Breast epithelium (tissue), 4 donors: ENCODE measurements at regions not wholly inside any gene's neighbourhood (a gene's known extent, or its start where the extent isn't known, plus 50 kb on each side); places are given as distances from the start of the nearest gene placed in this dataset.

Source experiments
- DNase-seq, 2 donors: peaks; one replicate each; pipeline ENCODE4 v3.0.0-alpha.2; 2019; ENCODE audit warnings: low spot score in 2 of 2
- H3K27ac ChIP-seq, 2 donors: fragments of 200-600 bp; sonication (generic) in 1 of 2; one replicate each; pipeline ENCODE4 v1.5.1; 2016 to 2019; ENCODE audit warnings: mild to moderate bottlenecking in 1 of 2
- H3K27me3 ChIP-seq, 2 donors: fragments of 200-600 bp; sonication (generic) in 1 of 2; one replicate each; pipeline versions ENCODE4 v1.5.1 to v1.6.0; 2017 to 2019; ENCODE audit warnings: control low read depth in 1 of 2, mild to moderate bottlenecking in 1 of 2
- H3K36me3 ChIP-seq: fragments of 200-600 bp; one replicate; pipeline ENCODE4 v1.5.1; 2019
- H3K4me1 ChIP-seq, 2 donors: fragments of 200-600 bp; sonication (generic); one replicate each; pipeline ENCODE4 v1.5.1; 2016 to 2019; ENCODE audit warnings: control low read depth in 1 of 2
- H3K4me3 ChIP-seq, 3 donors: fragments of 200-600 bp; sonication (generic); 1 replicate in 2 of 3; 2 replicates in 1 of 3; pipeline ENCODE4 v1.5.1; 2016 to 2019; ENCODE audit warnings: mild to moderate bottlenecking in 3 of 3, moderate library complexity in 2 of 3
- H3K9me3 ChIP-seq, 2 donors: fragments of 200-600 bp; sonication (generic) in 1 of 2; one replicate each; pipeline ENCODE4 v1.5.1; 2016 to 2019; ENCODE audit warnings: control low read depth in 1 of 2
- POLR2A ChIP-seq: fragments of 450-650 bp; IDR thresholded peaks from one replicate; pipeline ENCODE4 v1.6.1; 2016; ENCODE audit warnings: antibody characterized with exemption, mild to moderate bottlenecking, moderate library complexity
- POLR2AphosphoS5 ChIP-seq, 3 donors: sonication (generic); formaldehyde crosslinking; IDR thresholded peaks; one replicate each; pipeline ENCODE4 v1.6.1; 2017; ENCODE audit warnings: antibody characterized with exemption in 3 of 3
- intact Hi-C: fragments of 100-400 bp; cut with DNase I; formaldehyde crosslinking; loops from one replicate; pipeline ENCODE4 v1.15.1; 2023; ENCODE audit warnings: low total_unique reads
- TF ChIP-seq, protein P1 (sequence below), 3 donors: fragments of 450-650 bp; IDR thresholded peaks; one replicate each; pipeline ENCODE4 v1.5.1; 2016 to 2017; ENCODE audit warnings: antibody characterized with exemption in 3 of 3, mild to moderate bottlenecking in 3 of 3, moderate library complexity in 3 of 3

DNA sequence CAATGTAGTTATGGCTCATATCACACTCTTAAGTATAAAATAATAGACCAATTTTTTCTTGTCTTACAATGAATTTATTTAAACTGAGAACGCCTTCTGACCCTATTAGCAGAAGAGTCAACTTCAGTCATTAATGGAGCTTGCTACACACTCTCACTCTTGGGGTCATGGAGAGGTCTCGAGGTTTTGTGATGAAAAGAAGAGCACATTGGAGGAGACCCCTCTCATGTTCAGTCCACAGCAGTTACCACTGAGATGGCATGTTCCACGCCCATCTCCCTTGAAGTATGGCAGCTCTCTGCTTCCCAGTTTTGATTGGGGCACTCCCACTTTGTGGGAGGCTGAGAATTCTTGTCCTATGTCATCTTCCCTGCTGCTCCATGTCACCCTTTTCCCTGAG is 266.4 kb downstream of the RPS29 start:
- DNase-seq, result no peak
- H3K4me1 ChIP-seq, result no peaks in the 10 kb centered on the region
- no peak for TF ChIP-seq POLR2A
- TF ChIP-seq, protein P1, sequence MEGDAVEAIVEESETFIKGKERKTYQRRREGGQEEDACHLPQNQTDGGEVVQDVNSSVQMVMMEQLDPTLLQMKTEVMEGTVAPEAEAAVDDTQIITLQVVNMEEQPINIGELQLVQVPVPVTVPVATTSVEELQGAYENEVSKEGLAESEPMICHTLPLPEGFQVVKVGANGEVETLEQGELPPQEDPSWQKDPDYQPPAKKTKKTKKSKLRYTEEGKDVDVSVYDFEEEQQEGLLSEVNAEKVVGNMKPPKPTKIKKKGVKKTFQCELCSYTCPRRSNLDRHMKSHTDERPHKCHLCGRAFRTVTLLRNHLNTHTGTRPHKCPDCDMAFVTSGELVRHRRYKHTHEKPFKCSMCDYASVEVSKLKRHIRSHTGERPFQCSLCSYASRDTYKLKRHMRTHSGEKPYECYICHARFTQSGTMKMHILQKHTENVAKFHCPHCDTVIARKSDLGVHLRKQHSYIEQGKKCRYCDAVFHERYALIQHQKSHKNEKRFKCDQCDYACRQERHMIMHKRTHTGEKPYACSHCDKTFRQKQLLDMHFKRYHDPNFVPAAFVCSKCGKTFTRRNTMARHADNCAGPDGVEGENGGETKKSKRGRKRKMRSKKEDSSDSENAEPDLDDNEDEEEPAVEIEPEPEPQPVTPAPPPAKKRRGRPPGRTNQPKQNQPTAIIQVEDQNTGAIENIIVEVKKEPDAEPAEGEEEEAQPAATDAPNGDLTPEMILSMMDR (IDR thresholded peaks at IDR 0.05), result no peak
- TF ChIP-seq POLR2AphosphoS5 (IDR thresholded peaks at IDR 0.05), result no peak
- no peak overlapping the region for H3K27ac ChIP-seq
- no peaks in the 10 kb centered on the region for H3K9me3 ChIP-seq
- no peak overlapping the region for H3K4me3 ChIP-seq
- intact Hi-C loops, result no loop called here
- H3K36me3 ChIP-seq, result no peaks in the 10 kb centered on the region
- no peaks in the 10 kb centered on the region for H3K27me3 ChIP-seq

DNA sequence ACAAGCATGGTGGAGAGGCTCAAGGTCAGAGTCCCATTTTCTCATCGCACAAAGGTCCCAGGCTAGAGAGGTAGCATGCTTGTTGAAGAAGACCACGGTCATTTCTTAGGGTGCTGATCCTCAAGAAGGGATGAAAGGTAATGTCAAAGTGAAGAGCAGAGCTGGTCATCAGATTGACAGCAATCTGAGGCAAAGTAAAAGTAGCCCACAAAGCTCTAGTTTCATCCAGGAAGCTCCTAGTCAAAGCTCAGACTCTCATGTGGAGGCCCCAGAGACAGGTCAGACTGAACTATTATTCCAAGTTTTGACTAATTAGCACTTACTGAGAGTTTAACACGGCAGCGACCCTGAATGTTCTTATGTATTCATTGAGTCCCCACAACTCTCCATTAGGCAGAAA is 270.6 kb downstream of the RPS29 start:
- H3K27ac ChIP-seq, result no peak overlapping the region

DNA sequence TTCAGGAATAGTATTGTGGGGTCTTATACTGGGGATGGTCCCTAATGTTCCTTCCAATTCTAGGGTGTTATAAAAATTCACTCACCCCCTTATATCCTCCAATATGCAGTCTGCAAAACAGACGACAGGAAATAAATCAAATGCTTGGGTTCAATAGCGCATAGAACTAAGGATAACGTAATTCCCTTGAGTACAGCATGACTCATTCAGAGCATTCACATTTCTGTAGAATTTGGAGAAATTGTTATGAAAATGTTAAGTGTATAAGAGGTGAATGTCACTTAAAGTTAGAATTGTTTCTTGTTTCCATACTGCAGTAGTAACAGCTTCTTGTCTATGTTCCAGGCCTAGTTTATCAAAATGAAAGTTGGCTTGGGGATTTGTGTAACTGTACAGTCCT is 271.4 kb downstream of the RPS29 start:
- intact Hi-C loops, result no loop called here
- H3K9me3 ChIP-seq, result no peaks in the 10 kb centered on the region
- no peaks in the 10 kb centered on the region for H3K4me1 ChIP-seq
- H3K27me3 ChIP-seq, result no peaks in the 10 kb centered on the region
- no peak overlapping the region for H3K27ac ChIP-seq
- H3K4me3 ChIP-seq, result no peak overlapping the region
- no peaks in the 10 kb centered on the region for H3K36me3 ChIP-seq
- TF ChIP-seq, protein P1 (IDR thresholded peaks at IDR 0.05), result no peak
- TF ChIP-seq POLR2A, result no peak
- TF ChIP-seq POLR2AphosphoS5 (IDR thresholded peaks at IDR 0.05), result no peak
- DNase-seq, result no peak

More for the DNA sequence above, 270.6 kb downstream of the RPS29 start:
- H3K27me3 ChIP-seq, result no peaks in the 10 kb centered on the region
- H3K4me1 ChIP-seq, result no peaks in the 10 kb centered on the region
- H3K36me3 ChIP-seq, result no peaks in the 10 kb centered on the region
- no peaks in the 10 kb centered on the region for H3K9me3 ChIP-seq
- no peak overlapping the region for H3K4me3 ChIP-seq
- intact Hi-C loops, result no loop called here
- no peak for TF ChIP-seq POLR2AphosphoS5 (IDR thresholded peaks at IDR 0.05)
- TF ChIP-seq POLR2A, result no peak
- TF ChIP-seq, protein P1 (IDR thresholded peaks at IDR 0.05), result no peak
- no peak for DNase-seq

DNA sequence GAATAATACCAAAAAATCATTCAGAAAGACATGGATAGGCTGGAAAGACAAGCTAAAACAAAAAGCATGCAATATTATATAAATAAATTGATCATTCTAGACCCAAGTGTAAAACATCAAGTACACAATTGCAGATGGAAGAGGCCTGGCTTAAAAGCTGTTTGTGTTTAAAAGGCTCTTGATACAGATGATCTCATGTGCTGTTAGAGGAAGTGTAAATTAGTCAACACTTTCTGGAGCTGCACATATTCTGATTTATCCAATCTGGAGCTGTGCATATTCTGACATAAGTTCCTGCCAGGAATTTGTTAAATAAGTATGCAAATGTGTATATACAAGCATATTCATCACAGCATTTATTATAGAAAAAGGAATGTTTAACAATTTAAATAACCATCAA is 273.1 kb downstream of the RPS29 start:
- intact Hi-C loops, result no loop called here
- TF ChIP-seq, protein P1 (IDR thresholded peaks at IDR 0.05), result no peak
- TF ChIP-seq POLR2AphosphoS5 (IDR thresholded peaks at IDR 0.05), result no peak
- no peak for TF ChIP-seq POLR2A
- DNase-seq, result no peak
- H3K27ac ChIP-seq, result no peak overlapping the region
- H3K36me3 ChIP-seq, result no peaks in the 10 kb centered on the region
- H3K4me1 ChIP-seq, result no peaks in the 10 kb centered on the region
- no peaks in the 10 kb centered on the region for H3K27me3 ChIP-seq
- H3K9me3 ChIP-seq, result no peaks in the 10 kb centered on the region
- H3K4me3 ChIP-seq, result no peak overlapping the region

DNA sequence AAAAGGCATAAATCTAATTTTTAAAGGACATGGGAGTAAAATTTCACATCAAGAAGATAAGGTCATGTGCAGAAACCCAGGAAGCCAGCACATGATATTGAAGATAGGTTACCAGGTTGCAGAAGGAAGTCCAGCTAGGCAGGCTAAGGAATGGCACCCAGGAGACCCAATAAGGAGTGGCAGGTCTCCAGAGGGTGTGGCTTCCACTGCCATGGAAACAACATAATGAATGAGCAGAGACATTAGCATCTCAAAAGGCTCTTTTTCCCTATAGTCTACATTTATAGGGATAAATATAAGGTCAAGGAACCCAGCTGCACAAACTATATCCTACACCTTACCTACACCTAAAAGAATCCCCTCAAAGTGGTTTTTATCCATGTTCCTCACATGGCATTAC is 275.9 kb downstream of the RPS29 start:
- Histone ChIP-seq H3K36me3 (no peaks in the 10 kb centered on the region), H3K4me3 (no peak overlapping the region), H3K27me3 (no peaks in the 10 kb centered on the region), H3K9me3 (no peaks in the 10 kb centered on the region), H3K4me1 (no peaks in the 10 kb centered on the region), H3K27ac (no peak overlapping the region)
- no peak for DNase-seq
- TF ChIP-seq POLR2AphosphoS5 (IDR thresholded peaks at IDR 0.05) (no peak), POLR2A (no peak)
- TF ChIP-seq, protein P1 (IDR thresholded peaks at IDR 0.05), result no peak
- intact Hi-C loops, result no loop called here
